Activated CD4-positive, alpha-beta T cell treated with anti-CD3 and anti-CD28 coated beads, Interleukin-2, amount 50 U/mL, for 24 hours (primary cell): ENCODE measurements at regions not wholly inside any gene's neighbourhood (a gene's known extent, or its start where the extent isn't known, plus 50 kb on each side); places are given as distances from the start of the nearest gene placed in this dataset.

Source experiments
- DNase-seq, 2 donors: peaks; one replicate each; pipeline ENCODE4 v3.0.0-alpha.2; 2020; ENCODE audit warnings: low read depth in 1 of 2, low spot score in 1 of 2

GRCh38 chr16:55214974-55215494 lies 109.0 kb upstream of the IRX6 start:
- no peak for DNase-seq

- no peak for DNase-seq
Observed at GRCh38 chr16:55217392-55217791, 106.6 kb upstream of the IRX6 start.

GRCh38 chr16:55221836-55222235 lies 102.2 kb upstream of the IRX6 start:
- DNase-seq, result no peak

GRCh38 chr16:55222486-55222885 lies 101.5 kb upstream of the IRX6 start:
- DNase-seq, result no peak

GRCh38 chr16:55225972-55226542 lies 97.9 kb upstream of the IRX6 start:
- no peak for DNase-seq

DNA sequence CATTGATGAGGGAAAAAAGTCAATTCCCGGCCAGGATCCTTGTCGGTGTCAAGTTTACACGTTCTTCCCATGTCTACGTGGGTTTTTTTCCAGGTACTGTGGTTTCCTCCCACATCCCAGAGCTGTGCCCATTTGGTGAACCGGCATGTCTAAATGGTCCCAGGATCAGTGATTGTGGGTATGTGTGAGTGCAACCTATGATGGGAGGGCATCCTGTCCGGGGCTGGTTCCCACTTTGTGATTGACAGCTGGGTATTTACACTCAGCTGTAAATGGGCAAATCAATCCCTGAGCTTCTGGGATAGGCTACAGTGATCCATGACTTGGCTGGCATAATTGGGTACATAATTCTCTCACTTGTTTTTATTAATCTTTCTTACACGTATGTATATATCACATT lies 91.2 kb upstream of the IRX6 start:
- DNase-seq, result no peak

- DNase-seq, result no peak
Observed at GRCh38 chr16:55233464-55233863, 90.5 kb upstream of the IRX6 start.

- no peak for DNase-seq
Observed at GRCh38 chr16:55236655-55237054, 87.3 kb upstream of the IRX6 start.

GRCh38 chr16:55239723-55240122 lies 84.3 kb upstream of the IRX6 start:
- no peak for DNase-seq

DNA sequence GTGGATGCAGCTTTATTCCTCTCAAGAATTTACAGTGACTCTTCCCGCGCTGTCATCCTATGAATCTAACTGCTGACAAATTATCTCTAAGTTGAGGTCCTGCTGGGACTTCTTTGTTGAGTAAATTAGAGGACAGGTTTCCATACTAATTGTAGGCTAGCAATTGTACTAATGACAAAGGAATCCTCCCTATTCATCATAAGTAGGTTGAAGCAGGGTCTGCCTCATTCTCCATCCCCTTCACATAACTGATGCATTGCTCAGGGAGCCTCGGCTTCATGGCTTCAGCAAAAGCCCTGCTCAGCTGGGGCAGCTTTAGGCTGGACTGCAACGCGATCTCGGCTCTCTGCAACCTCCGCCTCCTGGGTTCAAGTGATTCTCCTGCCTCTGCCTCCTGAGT lies 83.1 kb upstream of the IRX6 start:
- DNase-seq, result no peak

DNA sequence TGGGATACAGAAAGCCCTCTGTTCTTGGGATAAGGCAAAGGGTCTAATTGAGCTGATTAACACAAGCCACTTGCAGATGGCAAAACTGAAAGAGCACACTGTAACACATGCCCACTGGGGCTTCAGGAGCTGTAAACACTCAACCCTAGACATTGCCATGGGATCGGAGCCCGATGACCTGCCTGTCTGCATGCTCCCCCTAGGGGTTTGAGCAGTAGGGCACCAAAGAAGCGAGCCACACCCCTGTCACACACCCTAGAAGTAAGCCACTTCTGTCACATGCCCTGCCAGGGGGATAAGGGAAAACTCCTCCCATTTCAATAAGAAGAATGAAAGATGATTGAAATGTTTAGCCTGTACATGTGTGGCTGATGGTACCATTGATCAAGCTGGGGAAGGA lies 81.3 kb upstream of the IRX6 start:
- DNase-seq, result no peak

- no peak for DNase-seq
Observed at GRCh38 chr16:55248058-55248457, 75.9 kb upstream of the IRX6 start.

DNA sequence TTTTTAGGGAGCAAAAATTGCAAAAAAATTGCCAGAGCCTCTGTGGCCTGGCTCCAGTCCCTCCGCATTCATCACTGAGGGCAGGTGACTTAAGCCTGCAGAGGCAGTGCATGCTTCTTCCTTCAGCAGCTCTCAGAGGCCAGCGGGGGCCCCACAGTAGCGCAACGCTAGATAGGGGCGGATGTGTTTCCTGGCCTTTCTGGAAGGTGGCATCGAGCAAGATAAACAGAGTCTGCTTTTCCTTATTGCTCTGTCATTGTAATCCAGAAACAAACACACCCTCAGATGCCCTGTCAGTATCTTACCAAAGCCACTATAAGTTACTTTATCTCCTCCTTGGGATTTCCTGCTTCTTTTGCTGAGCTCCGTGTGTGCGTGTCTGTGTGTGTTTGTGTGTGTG lies 75.5 kb upstream of the IRX6 start:
- no peak for DNase-seq

DNA sequence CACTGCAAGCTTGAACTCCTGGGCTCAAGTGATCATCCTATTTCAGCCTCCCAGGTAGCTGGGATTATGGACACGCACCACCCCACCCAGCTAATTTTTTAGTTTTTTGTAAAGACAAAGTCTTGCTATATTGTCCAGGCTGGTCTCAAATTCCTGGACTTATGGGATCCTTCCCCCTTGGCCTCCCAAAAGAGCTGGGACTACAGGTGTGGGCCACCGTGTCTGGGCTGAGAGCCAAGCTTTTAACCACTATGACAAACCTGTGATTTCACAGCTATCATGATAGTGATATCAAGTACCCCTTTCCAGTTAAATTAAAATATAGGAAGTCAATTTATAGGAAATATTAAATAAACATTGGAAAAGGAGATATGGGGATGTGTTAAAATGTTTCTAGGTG lies 74.6 kb upstream of the IRX6 start:
- no peak for DNase-seq

DNA sequence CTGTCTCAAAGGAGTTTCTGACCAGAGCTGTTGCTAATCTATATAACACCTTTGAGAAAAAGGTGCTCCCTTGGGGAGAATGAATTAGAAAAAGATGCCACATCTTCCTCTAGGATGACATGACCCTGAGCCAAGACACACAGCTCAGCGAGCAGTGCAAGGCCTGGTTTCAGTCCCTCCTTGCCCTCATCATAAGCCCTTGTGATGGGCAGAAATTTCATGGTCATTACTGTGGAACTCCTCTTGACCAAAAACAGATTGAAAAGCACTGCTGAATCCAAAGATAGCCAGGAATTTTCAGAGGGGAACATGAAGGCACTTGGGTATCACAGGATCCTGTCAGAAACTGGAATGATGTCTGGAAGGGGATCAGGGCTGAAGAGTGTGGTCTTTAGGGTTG lies 74.1 kb upstream of the IRX6 start:
- no peak for DNase-seq

GRCh38 chr16:55250701-55251100 lies 73.3 kb upstream of the IRX6 start:
- DNase-seq, result no peak

GRCh38 chr16:55251151-55251550 lies 72.9 kb upstream of the IRX6 start:
- no peak for DNase-seq

GRCh38 chr16:55252577-55252976 lies 71.4 kb upstream of the IRX6 start:
- DNase-seq, result no peak

GRCh38 chr16:55253987-55254386 lies 70.0 kb upstream of the IRX6 start:
- no peak for DNase-seq

GRCh38 chr16:55255733-55256282 lies 68.2 kb upstream of the IRX6 start:
- DNase-seq, result no peak

DNA sequence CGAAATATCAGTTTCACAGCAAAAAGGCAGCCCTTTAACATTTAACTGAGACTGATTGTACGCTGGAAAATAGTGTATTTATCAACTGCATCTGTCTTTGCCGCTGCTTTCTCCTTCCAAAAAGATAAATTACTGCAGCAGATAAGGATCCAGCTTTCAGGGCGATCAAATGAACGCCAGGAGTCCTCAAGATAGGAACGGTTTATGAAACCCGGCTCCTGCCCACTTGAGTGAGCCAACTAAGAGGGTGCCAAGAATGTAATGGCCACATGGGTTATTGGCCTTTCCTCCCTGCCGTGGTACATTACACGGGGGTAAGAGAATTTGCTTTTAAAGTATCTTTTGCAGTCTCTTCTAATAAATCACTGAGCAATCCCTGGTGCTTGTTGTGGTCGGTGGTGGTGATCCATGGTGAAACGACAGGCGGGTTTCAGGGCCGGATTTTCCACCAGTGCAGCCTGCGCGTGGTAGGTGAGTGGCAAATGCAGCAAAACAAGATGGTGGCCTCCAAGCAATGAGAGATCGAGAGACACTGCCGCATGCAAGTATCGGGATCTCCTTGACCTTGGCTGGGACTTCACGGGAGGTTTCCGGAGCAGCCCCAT lies 67.5 kb upstream of the IRX6 start:
- DNase-seq, result no peak

GRCh38 chr16:55257966-55258613 lies 65.9 kb upstream of the IRX6 start:
- peak in 1 of 2 donors; percentile 22 for DNase-seq
